ENCODE measurements at regions not wholly inside any gene's neighbourhood (a gene's known extent, or its start where the extent isn't known, plus 50 kb on each side); places are given as distances from the start of the nearest gene placed in this dataset.
"Not testable (repeated sequence)": the region's sequence is repeated elsewhere in the genome, so short reads cannot be mapped to it uniquely, and the experiment has no call there.

GRCh38 chr10:45541032-45541431 is 131.5 kb downstream of the ZFAND4 start:
- not testable (repeated sequence) for TF ChIP-seq EZH2 (IDR thresholded peaks at IDR 0.05; ENCODE audit: low read length, missing control alignments)
- TF ChIP-seq, protein P1, sequence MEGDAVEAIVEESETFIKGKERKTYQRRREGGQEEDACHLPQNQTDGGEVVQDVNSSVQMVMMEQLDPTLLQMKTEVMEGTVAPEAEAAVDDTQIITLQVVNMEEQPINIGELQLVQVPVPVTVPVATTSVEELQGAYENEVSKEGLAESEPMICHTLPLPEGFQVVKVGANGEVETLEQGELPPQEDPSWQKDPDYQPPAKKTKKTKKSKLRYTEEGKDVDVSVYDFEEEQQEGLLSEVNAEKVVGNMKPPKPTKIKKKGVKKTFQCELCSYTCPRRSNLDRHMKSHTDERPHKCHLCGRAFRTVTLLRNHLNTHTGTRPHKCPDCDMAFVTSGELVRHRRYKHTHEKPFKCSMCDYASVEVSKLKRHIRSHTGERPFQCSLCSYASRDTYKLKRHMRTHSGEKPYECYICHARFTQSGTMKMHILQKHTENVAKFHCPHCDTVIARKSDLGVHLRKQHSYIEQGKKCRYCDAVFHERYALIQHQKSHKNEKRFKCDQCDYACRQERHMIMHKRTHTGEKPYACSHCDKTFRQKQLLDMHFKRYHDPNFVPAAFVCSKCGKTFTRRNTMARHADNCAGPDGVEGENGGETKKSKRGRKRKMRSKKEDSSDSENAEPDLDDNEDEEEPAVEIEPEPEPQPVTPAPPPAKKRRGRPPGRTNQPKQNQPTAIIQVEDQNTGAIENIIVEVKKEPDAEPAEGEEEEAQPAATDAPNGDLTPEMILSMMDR (conservative IDR thresholded peaks at IDR 0.05 in 1 of 2, IDR thresholded peaks at IDR 0.05 in 1 of 2; ENCODE audit: low read depth in 1 of 2, low read length in 2 of 2), result not testable (repeated sequence)

All from fibroblast of lung (primary cell).